ENCODE measurements at regions not wholly inside any gene's neighbourhood (a gene's known extent, or its start where the extent isn't known, plus 50 kb on each side); places are given as distances from the start of the nearest gene placed in this dataset.

- TF ChIP-seq POLR2A (IDR thresholded peaks at IDR 0.05), result no peak
- TF ChIP-seq, protein P1, sequence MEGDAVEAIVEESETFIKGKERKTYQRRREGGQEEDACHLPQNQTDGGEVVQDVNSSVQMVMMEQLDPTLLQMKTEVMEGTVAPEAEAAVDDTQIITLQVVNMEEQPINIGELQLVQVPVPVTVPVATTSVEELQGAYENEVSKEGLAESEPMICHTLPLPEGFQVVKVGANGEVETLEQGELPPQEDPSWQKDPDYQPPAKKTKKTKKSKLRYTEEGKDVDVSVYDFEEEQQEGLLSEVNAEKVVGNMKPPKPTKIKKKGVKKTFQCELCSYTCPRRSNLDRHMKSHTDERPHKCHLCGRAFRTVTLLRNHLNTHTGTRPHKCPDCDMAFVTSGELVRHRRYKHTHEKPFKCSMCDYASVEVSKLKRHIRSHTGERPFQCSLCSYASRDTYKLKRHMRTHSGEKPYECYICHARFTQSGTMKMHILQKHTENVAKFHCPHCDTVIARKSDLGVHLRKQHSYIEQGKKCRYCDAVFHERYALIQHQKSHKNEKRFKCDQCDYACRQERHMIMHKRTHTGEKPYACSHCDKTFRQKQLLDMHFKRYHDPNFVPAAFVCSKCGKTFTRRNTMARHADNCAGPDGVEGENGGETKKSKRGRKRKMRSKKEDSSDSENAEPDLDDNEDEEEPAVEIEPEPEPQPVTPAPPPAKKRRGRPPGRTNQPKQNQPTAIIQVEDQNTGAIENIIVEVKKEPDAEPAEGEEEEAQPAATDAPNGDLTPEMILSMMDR (IDR thresholded peaks at IDR 0.05), result no peak
Measured at GRCh38 chr4:123653236-123653635, 256.6 kb downstream of the SPRY1 start.

All from esophagus squamous epithelium (tissue), 4 donors.